GM21526 (cell line): ENCODE measurements at regions not wholly inside any gene's neighbourhood (a gene's known extent, or its start where the extent isn't known, plus 50 kb on each side); places are given as distances from the start of the nearest gene placed in this dataset.
"Not testable (repeated sequence)": the region's sequence is repeated elsewhere in the genome, so short reads cannot be mapped to it uniquely, and the experiment has no call there.

Experiments
- ATAC-seq: cut with Tn5 transposase; IDR thresholded peaks from one replicate; pipeline ENCODE4 v1.9.1; 2021; ENCODE audit warnings: moderate library complexity; ENCODE audit not compliant: unreplicated experiment, low FRiP score

- ATAC-seq = no peak
Measured at GRCh38 chr6:156616495-156616894, 160.7 kb upstream of the ARID1B start.

- ATAC-seq = no peak
Measured at GRCh38 chr6:156613996-156614395, 163.2 kb upstream of the ARID1B start.

GRCh38 chr6:156612361-156612760, 164.8 kb upstream of the ARID1B start:
- no peak for ATAC-seq

- no peak for ATAC-seq
Measured at GRCh38 chr6:156602066-156602385, 175.2 kb upstream of the ARID1B start.

GRCh38 chr6:156601152-156602065, 175.8 kb upstream of the ARID1B start:
- no peak for ATAC-seq

- no peak for ATAC-seq
Measured at GRCh38 chr6:156600678-156601077, 176.5 kb upstream of the ARID1B start.

GRCh38 chr6:156599978-156600590, 177.1 kb upstream of the ARID1B start:
- no peak for ATAC-seq

- ATAC-seq = no peak
Measured at GRCh38 chr6:156599366-156599765, 177.8 kb upstream of the ARID1B start.

GRCh38 chr6:156598855-156599180, 178.4 kb upstream of the ARID1B start:
- ATAC-seq = no peak

GRCh38 chr6:156598071-156598854, 178.9 kb upstream of the ARID1B start:
- ATAC-seq = no peak

- no peak for ATAC-seq
Measured at GRCh38 chr6:156597095-156597494, 180.1 kb upstream of the ARID1B start.

- no peak for ATAC-seq
Measured at GRCh38 chr6:156595476-156595875, 181.7 kb upstream of the ARID1B start.

- ATAC-seq = no peak
Measured at GRCh38 chr6:156593893-156594292, 183.3 kb upstream of the ARID1B start.

- no peak for ATAC-seq
Measured at GRCh38 chr6:156593127-156593526, 184.1 kb upstream of the ARID1B start.

- ATAC-seq = no peak
Measured at GRCh38 chr6:156590482-156590881, 186.7 kb upstream of the ARID1B start.

GRCh38 chr6:156589281-156589680, 187.9 kb upstream of the ARID1B start:
- no peak for ATAC-seq

- no peak for ATAC-seq
Measured at GRCh38 chr6:156587751-156588301, 189.4 kb upstream of the ARID1B start.

GRCh38 chr6:156587071-156587470, 190.1 kb upstream of the ARID1B start:
- ATAC-seq = no peak

- no peak for ATAC-seq
Measured at GRCh38 chr6:156585859-156586258, 191.3 kb upstream of the ARID1B start.

- not testable (repeated sequence) for ATAC-seq
Measured at GRCh38 chr6:156584121-156584520, 193.1 kb upstream of the ARID1B start.

- no peak for ATAC-seq
Measured at GRCh38 chr6:156583083-156583482, 194.1 kb upstream of the ARID1B start.
